ENCODE measurements at regions not wholly inside any gene's neighbourhood (a gene's known extent, or its start where the extent isn't known, plus 50 kb on each side); places are given as distances from the start of the nearest gene placed in this dataset.
A peak's percentile ranks its signal among the peaks of the same experiment; 100 is the strongest.

GRCh38 chr6:155656024-155656423 is 200.4 kb upstream of the NOX3 start:
- ATAC-seq (ENCODE audit: low read depth) (no peak), DNase-seq (no peak)
- Histone ChIP-seq H3K56ac (ENCODE audit: extremely low read depth, insufficient read depth, low read length) (no peak overlapping the region), H3K27me3 (ENCODE audit: control insufficient read depth, insufficient read depth, low read length) (no peaks in the 10 kb centered on the region), H3K4me3 (ENCODE audit: insufficient read depth, low read depth, low read length) (no peak overlapping the region), H3K9me1 (ENCODE audit: insufficient read depth, low read length) (no peaks in the 10 kb centered on the region), H3K36me3 (ENCODE audit: control insufficient read depth, insufficient read depth, low read length) (no peaks in the 10 kb centered on the region), H4K91ac (ENCODE audit: insufficient read depth, low read depth, low read length) (no peak overlapping the region), H2BK120ac (ENCODE audit: low read depth, low read length) (no peak overlapping the region), H2BK5ac (ENCODE audit: low read depth, low read length, poor library complexity, severe bottlenecking) (no peak overlapping the region), H4K8ac (ENCODE audit: low read depth in 2 of 2, low read length in 2 of 2) (no peak overlapping the region), H3K4me2 (ENCODE audit: low read depth, low read length) (no peak overlapping the region), H2BK20ac (ENCODE audit: low read depth, low read length) (no peak overlapping the region), H2AK5ac (ENCODE audit: low read depth, low read length) (no peak overlapping the region), H3K4me1 (ENCODE audit: control insufficient read depth, insufficient read depth, low read length) (no peaks in the 10 kb centered on the region), H3K23ac (ENCODE audit: low read depth, low read length) (no peak overlapping the region), H3K9ac (ENCODE audit: low read depth, low read length) (no peak overlapping the region), H2AK9ac (replicated peaks; ENCODE audit: low read depth, low read length, poor library complexity) (no peak overlapping the region), H3K27ac (ENCODE audit: insufficient read depth, low read length) (no peak overlapping the region), H4K5ac (ENCODE audit: low read depth, low read length) (no peak overlapping the region), H3K18ac (ENCODE audit: low read depth, low read length) (no peak overlapping the region), H3K79me1 (ENCODE audit: low read depth in 1 of 2, low read length in 2 of 2) (no peaks in the 10 kb centered on the region), H2AFZ (replicated peaks; ENCODE audit: low read length, poor library complexity) (no peak overlapping the region), H2BK15ac (ENCODE audit: low read depth, low read length) (no peak overlapping the region), H3K9me3 (ENCODE audit: control insufficient read depth, insufficient read depth, low read length) (no peaks in the 10 kb centered on the region), H4K20me1 (ENCODE audit: insufficient read depth, low read length) (no peaks in the 10 kb centered on the region), H3K4ac (ENCODE audit: low read depth, low read length) (no peak overlapping the region), H3K14ac (replicated peaks; ENCODE audit: low read depth, low read length) (no peak overlapping the region)
- intact Hi-C loops (cut with micrococcal nuclease) = no loop called here
- dilution Hi-C loops (cut with HindIII; ENCODE audit: low sequenced_read_pairs, unreplicated experiment) = no loop called here
- BruUV-seq (replicated peaks) = no TSS peak
- TF ChIP-seq MAFK (IDR thresholded peaks at IDR 0.05; ENCODE audit: low read depth, low read length) = 0 out of 2 replicates have a peak, but pooled peaks have one; percentile 6
- TF ChIP-seq, protein P1, sequence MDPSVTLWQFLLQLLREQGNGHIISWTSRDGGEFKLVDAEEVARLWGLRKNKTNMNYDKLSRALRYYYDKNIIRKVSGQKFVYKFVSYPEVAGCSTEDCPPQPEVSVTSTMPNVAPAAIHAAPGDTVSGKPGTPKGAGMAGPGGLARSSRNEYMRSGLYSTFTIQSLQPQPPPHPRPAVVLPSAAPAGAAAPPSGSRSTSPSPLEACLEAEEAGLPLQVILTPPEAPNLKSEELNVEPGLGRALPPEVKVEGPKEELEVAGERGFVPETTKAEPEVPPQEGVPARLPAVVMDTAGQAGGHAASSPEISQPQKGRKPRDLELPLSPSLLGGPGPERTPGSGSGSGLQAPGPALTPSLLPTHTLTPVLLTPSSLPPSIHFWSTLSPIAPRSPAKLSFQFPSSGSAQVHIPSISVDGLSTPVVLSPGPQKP (IDR thresholded peaks at IDR 0.05; ENCODE audit: borderline replicate concordance, low read depth, low read length) = no peak
- WGBS, 2 experiments (ENCODE audit: extremely low coverage in 2 of 2, insufficient read length in 1 of 2) = no CpG with 5 or more reads among the region's 3 CpGs
- in situ Hi-C loops (cut with MboI; ENCODE audit: low sequenced_read_pairs) = no loop called here
- ChIA-PET POLR2A (ENCODE audit: unreplicated experiment) (no interaction called here), CTCF (no interaction called here)
